IPS-18c (cell line): ENCODE measurements at regions not wholly inside any gene's neighbourhood (a gene's known extent, or its start where the extent isn't known, plus 50 kb on each side); places are given as distances from the start of the nearest gene placed in this dataset.

Experiments used
- H3K4me3 ChIP-seq: 2 replicates; pipeline ENCODE4 v1.7.0; 2013; ENCODE audit warnings: low read depth, mild to moderate bottlenecking, low read length, moderate library complexity; ENCODE audit not compliant: insufficient read depth
- H3K9me3 ChIP-seq: one replicate; pipeline ENCODE4 v1.6.1; 2013; ENCODE audit warnings: mild to moderate bottlenecking, low read length, moderate library complexity; ENCODE audit not compliant: control insufficient read depth, insufficient read depth

DNA sequence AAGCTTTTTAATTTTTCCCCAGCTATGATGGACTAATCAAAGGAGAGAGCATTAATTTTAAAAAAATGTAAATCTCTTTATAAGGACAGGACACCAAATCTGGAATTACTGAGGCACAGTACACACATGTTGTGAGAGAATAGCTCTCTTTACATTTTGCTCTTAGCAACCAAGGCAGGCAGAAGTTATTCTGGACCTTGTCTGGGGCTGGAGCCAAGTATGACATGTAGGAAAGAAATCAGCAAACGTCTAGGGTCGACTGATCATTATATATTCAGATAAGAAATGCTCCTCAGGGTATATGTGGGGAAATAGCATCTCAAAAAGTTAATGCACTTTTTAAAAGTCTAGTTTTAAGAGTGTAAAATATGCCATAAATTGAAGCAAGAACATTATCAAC is 1330.0 kb upstream of the CELF4 start:
- Histone ChIP-seq H3K9me3 (no peaks in the 10 kb centered on the region), H3K4me3 (no peak overlapping the region)

DNA sequence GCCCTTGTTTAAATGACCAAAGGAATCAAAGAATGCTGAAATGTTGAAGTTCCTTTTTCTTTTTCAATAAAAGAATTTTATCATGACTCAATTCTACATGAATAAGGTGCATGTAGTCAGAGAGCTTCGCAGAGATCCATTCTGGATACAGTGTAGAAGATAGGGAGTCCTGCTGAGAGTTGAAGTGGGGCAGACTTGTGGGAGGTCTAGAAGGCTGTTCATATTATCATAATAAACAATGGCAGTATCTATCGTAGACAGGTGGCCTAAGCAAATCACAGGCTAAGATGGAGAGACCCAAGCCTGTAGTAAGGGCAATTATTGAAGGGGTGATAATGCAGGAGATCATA is 1322.0 kb upstream of the CELF4 start:
- Histone ChIP-seq H3K4me3 (no peak overlapping the region), H3K9me3 (no peaks in the 10 kb centered on the region)

DNA sequence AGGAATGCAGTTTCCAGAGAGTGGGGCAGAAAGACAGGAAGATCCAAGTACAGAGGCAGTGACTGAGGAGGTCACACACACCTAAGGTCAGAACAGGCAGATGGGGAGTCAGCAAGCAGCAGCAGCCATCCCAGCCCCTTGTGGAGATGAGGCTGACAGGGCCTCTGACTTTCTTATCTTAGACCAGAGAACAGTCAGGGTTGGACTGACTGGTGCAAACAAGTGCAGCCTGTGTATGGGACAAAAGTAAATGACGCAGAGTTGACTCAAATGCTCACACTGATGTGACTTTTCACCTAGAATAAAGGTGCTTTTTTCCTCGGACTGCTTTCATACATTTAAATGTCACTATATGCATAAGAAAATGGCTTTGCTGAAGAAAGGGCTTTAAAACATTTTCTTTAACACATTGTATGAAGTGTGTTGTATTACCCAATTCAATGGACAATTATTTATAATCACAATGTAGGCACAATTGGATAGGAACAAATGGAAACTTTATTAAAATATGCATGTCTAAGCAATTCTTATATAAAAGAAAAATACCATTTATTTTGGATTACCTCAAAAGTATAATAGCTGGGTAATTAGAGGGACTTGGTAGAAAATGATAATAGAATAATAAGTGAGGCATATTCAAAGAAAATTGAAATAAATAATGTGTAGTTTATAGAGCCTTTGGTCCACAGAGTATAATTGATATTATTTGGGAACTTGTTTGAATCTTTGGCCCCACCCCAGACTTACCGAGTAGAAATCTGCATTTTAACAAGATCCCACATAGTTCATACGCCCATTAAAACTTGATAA is 1321.5 kb upstream of the CELF4 start:
- no peak overlapping the region for H3K4me3 ChIP-seq

DNA sequence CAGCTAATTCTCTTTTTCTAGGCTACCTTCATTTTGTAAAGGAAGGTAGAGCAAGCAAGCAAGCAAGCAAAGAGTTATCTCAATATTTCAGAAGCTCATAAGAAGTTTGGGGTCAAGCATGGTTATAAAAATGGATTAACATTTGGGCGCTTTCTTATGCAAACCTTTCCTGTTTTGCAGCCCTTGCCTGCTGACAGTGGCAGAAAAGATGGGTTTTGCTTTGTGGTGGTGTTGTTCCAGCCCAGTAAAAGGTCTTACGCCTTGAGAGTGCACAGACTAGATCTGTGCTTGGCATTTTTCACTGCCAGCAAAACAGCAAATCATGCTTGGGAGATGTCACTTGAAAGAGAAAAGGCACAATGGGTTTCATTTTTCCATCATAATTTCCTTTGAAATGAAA is 1320.6 kb upstream of the CELF4 start:
- Histone ChIP-seq H3K9me3 (no peaks in the 10 kb centered on the region), H3K4me3 (no peak overlapping the region)

More for the DNA sequence above, 1321.5 kb upstream of the CELF4 start:
- H3K9me3 ChIP-seq, result no peaks in the 10 kb centered on the region

DNA sequence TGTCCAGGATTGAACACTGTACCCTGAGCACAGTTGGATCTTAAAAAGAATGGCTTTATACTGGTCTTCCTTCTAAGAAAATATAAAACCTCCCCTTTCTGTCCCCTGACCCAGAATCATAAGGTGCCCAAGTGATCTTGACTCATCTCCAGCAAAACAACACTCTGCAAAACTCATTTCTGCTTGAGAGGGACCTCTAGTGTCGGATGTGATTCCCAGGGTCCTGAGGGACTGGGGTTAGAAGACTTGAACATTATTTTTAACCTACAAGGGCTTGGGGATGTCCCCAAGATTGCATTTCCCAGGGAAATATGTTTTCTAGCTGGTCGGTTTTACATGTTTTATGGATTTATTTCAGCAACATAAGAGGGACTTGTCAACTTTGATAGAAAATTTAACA is 1318.5 kb upstream of the CELF4 start:
- Histone ChIP-seq H3K9me3 (no peaks in the 10 kb centered on the region), H3K4me3 (no peak overlapping the region)

DNA sequence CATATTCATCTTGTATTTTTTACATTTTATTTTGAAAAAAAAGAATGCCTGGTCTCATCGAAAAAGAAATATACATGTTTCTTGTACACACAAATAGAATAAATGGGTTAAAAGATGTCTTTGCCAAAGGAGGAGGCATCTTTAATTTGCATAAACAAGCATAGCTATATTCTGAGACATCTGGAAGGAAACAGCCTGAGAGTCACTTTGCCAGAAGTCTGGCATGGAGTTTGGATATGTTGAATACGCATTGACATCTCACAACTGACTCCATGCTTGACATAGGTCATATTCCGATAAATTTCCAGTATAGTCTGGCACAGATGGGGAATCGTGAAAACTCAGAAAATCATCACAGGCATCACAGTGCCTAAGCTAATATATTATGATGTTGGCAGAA is 1317.5 kb upstream of the CELF4 start:
- Histone ChIP-seq H3K9me3 (no peaks in the 10 kb centered on the region), H3K4me3 (no peak overlapping the region)

DNA sequence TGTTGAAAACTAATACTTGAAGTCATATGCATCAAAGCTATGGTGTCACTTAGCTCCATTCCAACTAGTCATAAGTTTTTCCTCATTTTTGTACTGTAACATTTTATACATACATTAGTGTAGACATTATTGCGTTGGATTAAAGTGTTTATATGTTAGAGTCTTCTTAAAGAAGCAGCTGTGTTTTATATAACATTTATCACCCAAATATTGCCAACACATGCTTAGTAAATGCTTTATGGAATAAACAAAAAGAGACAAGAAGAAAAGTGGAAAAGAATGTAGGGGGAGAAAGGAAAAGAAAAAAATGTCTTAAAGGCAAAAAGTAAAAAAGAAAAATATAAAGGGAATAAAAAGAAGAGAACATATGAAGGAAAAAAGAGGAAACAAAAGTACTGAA is 1314.3 kb upstream of the CELF4 start:
- H3K4me3 ChIP-seq, result no peak overlapping the region
- H3K9me3 ChIP-seq, result no peaks in the 10 kb centered on the region

DNA sequence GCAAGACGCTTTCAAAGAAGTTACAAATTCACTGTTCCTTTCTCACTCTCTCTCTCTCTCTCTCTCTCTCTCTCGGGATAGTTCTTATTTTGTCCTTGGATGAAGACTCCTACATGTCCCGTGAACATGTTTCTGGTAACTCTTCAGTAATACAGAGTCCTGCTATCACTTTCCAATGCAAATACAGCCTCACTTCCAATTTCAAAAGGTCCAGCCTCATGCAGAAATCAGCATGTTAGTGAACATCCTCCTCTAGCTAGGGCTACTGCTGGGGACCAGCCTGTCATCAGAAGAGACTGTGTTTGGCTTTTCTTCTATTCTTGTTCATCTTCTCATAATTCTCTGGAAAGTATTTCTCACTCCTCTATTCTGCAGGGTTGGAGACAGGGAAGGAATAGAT is 1306.7 kb upstream of the CELF4 start:
- Histone ChIP-seq H3K4me3 (no peak overlapping the region), H3K9me3 (no peaks in the 10 kb centered on the region)

DNA sequence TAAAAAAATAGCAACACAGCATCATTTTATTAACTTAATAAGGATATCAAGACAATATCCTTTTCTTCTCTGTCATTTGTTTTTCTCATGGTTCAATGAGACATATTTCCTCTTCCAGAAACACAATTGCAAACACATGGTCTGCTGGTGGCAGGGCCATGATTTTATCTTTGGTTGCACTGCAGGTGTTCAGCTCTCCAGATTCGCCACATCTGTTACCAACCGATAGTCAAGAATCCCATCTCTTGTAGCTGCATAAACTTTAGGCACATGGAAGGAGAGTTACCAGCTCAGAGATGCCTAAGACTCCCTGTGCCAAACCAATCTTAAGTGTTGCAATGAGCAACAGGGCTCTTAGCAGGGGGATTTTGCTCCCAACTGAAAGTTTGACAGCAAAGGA is 1303.2 kb upstream of the CELF4 start:
- Histone ChIP-seq H3K9me3 (no peaks in the 10 kb centered on the region), H3K4me3 (no peak overlapping the region)

DNA sequence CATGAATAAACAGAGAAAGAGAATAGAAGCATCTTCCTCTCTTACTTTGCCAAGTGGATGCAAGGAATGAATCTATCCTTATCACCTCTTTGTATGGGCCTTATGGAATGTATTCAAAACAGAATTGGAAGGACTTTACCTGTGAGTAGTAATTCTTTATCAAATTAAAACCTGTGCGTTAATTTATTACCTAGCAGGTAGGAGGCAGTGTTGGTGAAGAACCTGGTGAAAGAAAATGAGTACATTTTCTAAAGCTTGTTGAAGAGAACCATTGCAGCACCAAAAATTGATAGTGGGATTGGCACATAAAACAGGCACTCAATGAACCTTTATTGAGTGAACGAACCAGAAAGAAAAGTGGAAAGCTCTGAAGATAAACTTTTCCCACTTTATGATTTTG is 1302.1 kb upstream of the CELF4 start:
- no peak overlapping the region for H3K4me3 ChIP-seq
- H3K9me3 ChIP-seq, result no peaks in the 10 kb centered on the region

DNA sequence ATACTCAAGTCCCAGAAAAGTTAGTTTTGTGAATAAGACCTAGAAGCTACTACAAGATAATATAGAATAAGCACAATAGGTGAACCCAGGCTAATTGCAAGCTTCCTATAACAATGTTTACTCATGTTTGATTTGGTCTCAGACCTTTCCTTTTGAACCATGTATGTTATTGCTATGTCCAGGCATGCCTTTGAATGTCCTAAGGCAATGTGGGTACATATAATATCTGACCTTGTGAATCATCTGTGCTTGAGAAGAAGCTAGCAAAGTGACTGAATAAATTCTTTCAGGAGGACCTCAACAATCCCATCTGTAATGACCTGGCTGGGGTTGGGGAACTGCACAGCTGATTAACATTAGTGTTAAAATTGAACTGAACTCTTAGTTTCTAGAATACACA is 1285.9 kb upstream of the CELF4 start:
- peaks cover 6% of the 10 kb centered on the region for H3K9me3 ChIP-seq

DNA sequence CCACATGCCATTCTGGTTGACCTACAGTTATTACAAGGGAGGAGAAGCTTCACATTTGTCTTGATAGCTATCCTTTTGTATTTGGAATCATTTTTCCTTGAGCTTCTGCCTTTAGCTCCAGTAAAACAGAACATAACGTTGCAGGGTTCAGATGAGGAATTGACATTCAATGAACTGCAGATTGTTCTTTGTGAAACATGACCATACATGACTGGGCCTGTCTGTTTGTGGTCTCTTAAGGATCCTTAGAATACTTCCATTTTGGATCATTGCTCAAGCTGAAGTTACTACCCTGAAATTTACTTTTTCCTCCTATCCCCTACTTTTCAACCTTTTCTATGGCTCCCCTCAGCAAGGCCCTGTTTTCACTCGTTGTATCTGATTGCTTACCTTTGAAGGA is 1281.7 kb upstream of the CELF4 start:
- Histone ChIP-seq H3K9me3 (no peaks in the 10 kb centered on the region), H3K4me3 (no peak overlapping the region)

More for the DNA sequence above, 1285.9 kb upstream of the CELF4 start:
- H3K4me3 ChIP-seq, result no peak overlapping the region

DNA sequence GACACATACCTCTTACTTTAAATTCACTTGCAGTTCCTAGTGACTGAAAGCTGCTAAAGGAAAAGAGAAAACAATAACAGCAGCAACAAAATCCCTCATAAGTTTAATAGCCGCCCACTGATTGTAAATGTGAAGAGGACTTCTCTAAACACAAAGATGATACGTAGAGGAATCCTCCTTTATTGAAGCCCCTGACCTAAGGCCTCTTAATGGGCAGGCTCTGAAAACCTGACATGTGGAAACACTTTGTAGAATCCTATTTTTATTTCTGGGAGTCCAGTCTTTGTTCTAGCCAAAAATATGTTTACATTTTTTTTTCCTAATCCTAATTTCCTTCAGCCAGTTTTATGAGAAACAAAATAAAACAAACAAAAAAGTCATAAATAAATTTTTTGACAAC is 1277.7 kb upstream of the CELF4 start:
- Histone ChIP-seq H3K4me3 (no peak overlapping the region), H3K9me3 (no peaks in the 10 kb centered on the region)

DNA sequence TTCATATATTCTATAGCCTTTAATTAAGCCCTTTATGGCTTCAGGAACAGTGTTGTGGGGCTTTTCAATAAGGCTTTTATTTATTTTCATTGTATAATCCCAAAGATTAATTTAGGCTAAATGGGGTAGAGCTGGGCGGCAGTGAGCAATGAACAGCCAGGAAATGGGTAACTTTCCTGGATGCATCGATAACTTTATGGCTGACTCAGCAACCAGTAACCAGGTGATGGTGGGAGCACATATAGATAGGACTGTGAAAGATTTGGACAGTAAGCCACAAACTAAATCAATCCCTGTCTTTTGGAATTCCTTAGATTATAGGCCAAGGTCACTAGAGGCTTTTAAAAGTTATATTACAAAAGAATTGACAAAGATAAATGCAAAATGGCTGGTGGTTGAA is 1260.6 kb upstream of the CELF4 start:
- Histone ChIP-seq H3K4me3 (no peak overlapping the region), H3K9me3 (peaks cover under 1% of the 10 kb centered on the region)

DNA sequence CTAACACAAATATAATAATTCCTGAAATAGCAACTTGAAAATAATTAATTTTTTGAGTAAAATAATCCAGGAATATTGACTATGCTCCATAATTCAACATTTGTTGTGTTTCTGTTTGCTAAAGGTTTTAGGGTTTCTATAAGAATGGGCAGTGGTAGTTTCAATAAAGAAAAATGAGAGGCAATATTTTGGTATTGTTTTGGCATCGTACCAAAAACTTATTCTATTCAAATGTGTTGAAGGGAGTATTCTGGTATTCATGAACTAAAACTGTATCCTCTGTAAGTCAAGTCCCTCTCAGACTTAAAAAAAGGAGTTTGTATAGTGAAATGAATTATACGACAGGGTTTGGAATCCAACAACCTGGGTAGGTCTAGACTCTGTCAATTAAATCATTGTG is 1245.6 kb upstream of the CELF4 start:
- no peak overlapping the region for H3K4me3 ChIP-seq
- H3K9me3 ChIP-seq, result no peaks in the 10 kb centered on the region

DNA sequence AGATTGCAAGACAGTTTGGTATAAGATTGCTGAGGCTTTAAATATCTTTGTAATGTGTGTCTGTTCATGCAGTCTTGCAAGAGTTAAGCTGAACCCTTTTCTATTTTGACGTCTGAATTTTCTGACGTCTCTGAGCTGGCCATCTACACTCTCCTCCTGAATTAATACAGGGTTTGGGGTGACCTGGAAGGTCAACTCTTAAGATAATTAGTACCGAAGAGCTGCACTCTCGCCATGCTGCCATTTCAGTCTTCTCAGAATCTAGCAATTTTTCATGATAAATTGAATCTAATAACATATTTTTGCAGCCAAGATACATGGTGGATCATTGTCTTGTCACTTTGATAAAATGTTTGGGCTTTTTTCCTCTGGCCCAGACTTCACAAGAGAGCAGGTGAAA is 1245.2 kb upstream of the CELF4 start:
- Histone ChIP-seq H3K4me3 (no peak overlapping the region), H3K9me3 (no peaks in the 10 kb centered on the region)

DNA sequence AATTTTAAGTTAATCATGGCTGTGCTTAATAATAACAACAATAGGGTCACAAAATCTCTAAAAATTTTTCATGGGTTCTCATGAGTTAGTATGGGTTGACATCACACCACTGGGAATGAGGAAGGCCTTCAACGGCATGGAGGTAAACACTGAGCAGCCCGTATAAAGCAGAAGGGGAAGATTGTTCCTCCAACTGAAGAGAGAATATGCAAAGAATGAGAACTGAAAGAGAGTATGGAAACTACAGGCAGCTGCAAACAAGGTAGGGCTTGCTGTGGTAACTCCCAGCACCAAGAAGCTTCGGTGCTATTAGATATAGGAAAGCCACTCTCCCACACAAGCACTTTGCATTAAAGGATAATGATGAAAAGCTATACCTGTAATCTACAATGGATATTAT is 1242.3 kb upstream of the CELF4 start:
- Histone ChIP-seq H3K9me3 (no peaks in the 10 kb centered on the region), H3K4me3 (no peak overlapping the region)

DNA sequence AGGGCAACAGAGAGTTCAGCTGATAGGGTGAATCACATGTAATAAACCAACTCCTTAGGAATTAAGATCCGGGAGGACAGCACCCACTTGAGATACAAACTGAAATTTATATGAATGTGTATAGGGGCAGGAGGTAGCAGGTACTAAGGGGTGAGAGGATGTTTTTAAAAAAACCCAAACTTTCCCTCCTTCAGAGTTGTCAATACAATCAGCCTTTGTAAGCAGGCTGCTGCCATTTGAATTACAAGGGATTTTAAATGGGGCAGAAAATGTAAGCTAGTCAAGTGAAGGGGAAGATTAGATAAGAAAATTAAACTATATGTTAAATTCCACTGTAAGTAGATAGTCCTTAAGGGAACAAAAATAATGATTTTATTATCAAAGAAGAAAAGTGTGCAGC is 1239.7 kb upstream of the CELF4 start:
- Histone ChIP-seq H3K4me3 (no peak overlapping the region), H3K9me3 (no peaks in the 10 kb centered on the region)

DNA sequence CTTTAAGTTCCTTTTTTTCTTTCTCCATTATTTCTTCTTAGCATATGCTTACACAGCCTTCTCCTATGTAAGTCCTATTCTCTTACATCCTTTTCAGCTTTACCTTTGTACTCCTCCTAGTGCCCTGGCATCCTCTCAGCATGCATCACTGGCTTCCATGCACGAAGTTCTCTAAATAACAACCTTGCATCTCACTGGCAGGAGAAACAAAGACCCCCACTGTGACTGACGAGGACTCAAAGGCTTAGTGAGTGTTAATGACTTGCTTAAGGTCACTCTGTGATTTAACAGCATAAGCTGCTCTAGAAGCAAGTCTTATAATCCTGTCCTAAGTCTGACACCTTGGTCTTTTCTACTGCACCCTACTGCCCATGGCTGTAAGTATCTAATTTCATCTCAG is 1236.0 kb upstream of the CELF4 start:
- no peaks in the 10 kb centered on the region for H3K9me3 ChIP-seq
- H3K4me3 ChIP-seq, result no peak overlapping the region
